PFSK-1 (cell line): ENCODE measurements at regions not wholly inside any gene's neighbourhood (a gene's known extent, or its start where the extent isn't known, plus 50 kb on each side); places are given as distances from the start of the nearest gene placed in this dataset.

Experiments used
- FOXP2 ChIP-seq: optimal IDR thresholded peaks from 2 replicates; pipeline ENCODE3; 2011; ENCODE audit warnings: borderline replicate concordance, control low read depth, inconsistent platforms; ENCODE audit not compliant: insufficient read depth; ENCODE audit errors: extremely low read length, extremely low read depth
- POLR2AphosphoS5 ChIP-seq: IDR thresholded peaks from 2 replicates; pipeline ENCODE4 v1.6.1; 2012; ENCODE audit warnings: low read depth, mild to moderate bottlenecking, control low read depth, low read length, moderate library complexity
- REST ChIP-seq, 2 experiments: IDR thresholded peaks; 2 replicates each; pipeline versions ENCODE4 v1.6.1 to v1.8.0; 2011 to 2012; ENCODE audit warnings: low read depth in 2 of 2, low read length in 2 of 2, control low read depth in 1 of 2, inconsistent platforms in 1 of 2, mild to moderate bottlenecking in 1 of 2, moderate library complexity in 1 of 2; ENCODE audit not compliant: insufficient read depth in 1 of 2
- SIN3A ChIP-seq: IDR thresholded peaks from 2 replicates; pipeline ENCODE4 v1.6.1; 2012; ENCODE audit warnings: mild to moderate bottlenecking, low read length, moderate library complexity, borderline replicate concordance; ENCODE audit not compliant: insufficient read depth
- TAF1 ChIP-seq: IDR thresholded peaks from 2 replicates; pipeline ENCODE4 v1.6.1; 2012; ENCODE audit warnings: low read length, control low read depth, borderline replicate concordance; ENCODE audit not compliant: insufficient read depth

- TF ChIP-seq FOXP2 (no peak), TAF1 (no peak), REST (IDR thresholded peaks at IDR 0.05; ENCODE audit: insufficient read depth in 1 of 2, low read depth in 2 of 2, low read length in 2 of 2) (no peak), SIN3A (no peak), POLR2AphosphoS5 (no peak)
These were observed 1102.8 kb downstream of the BCL11B start for GRCh38 chr14:98169170-98169587.

- TF ChIP-seq FOXP2 (no peak), TAF1 (no peak), REST (IDR thresholded peaks at IDR 0.05; ENCODE audit: insufficient read depth in 1 of 2, low read depth in 2 of 2, low read length in 2 of 2) (no peak), POLR2AphosphoS5 (no peak), SIN3A (no peak)
These were observed 1101.4 kb downstream of the BCL11B start for GRCh38 chr14:98170575-98170974.

GRCh38 chr14:98171654-98172053, 1100.3 kb downstream of the BCL11B start:
- TF ChIP-seq FOXP2 (no peak), REST (IDR thresholded peaks at IDR 0.05; ENCODE audit: insufficient read depth in 1 of 2, low read depth in 2 of 2, low read length in 2 of 2) (no peak), POLR2AphosphoS5 (no peak), SIN3A (no peak), TAF1 (no peak)

GRCh38 chr14:98172243-98172778, 1099.7 kb downstream of the BCL11B start:
- TF ChIP-seq REST (IDR thresholded peaks at IDR 0.05; ENCODE audit: insufficient read depth in 1 of 2, low read depth in 2 of 2, low read length in 2 of 2), result no peak
- no peak for TF ChIP-seq TAF1
- no peak for TF ChIP-seq FOXP2
- TF ChIP-seq POLR2AphosphoS5, result no peak
- TF ChIP-seq SIN3A, result no peak

- TF ChIP-seq FOXP2 (no peak), SIN3A (no peak), TAF1 (no peak), POLR2AphosphoS5 (no peak), REST (IDR thresholded peaks at IDR 0.05; ENCODE audit: insufficient read depth in 1 of 2, low read depth in 2 of 2, low read length in 2 of 2) (no peak)
These were observed 1098.7 kb downstream of the BCL11B start for GRCh38 chr14:98173305-98173704.
